Stimulated activated naive CD8-positive, alpha-beta T cell treated with anti-CD3 and anti-CD28 coated beads, Interleukin-15, Interleukin-2, amounts not matched to agents 100 U/mL and 50 U/mL, for 24 hours (primary cell): ENCODE measurements at regions not wholly inside any gene's neighbourhood (a gene's known extent, or its start where the extent isn't known, plus 50 kb on each side); places are given as distances from the start of the nearest gene placed in this dataset.
"Not testable (repeated sequence)": the region's sequence is repeated elsewhere in the genome, so short reads cannot be mapped to it uniquely, and the experiment has no call there.

Experiments
- ATAC-seq: fragments of 150-1000 bp; cut with Tn5 transposase; one replicate; pipeline ENCODE4 v1.10.0; 2021
- DNase-seq: peaks from one replicate; pipeline ENCODE4 v3.0.0; 2021

GRCh38 chr7:145919712-145920111, 196.9 kb upstream of the CNTNAP2 start:
- ATAC-seq (no peak), DNase-seq (no peak)

GRCh38 chr7:145916776-145917175, 199.8 kb upstream of the CNTNAP2 start:
- no peak for DNase-seq
- ATAC-seq = no peak

- no peak for ATAC-seq
- DNase-seq = no peak
Measured at GRCh38 chr7:145915679-145916078, 200.9 kb upstream of the CNTNAP2 start.

GRCh38 chr7:145909991-145910513, 206.5 kb upstream of the CNTNAP2 start:
- no peak for DNase-seq
- ATAC-seq = no peak

- no peak for DNase-seq
- no peak for ATAC-seq
Measured at GRCh38 chr7:145903658-145904057, 212.9 kb upstream of the CNTNAP2 start.

GRCh38 chr7:145902123-145902522, 214.5 kb upstream of the CNTNAP2 start:
- no peak for DNase-seq

GRCh38 chr7:145899938-145900337, 216.7 kb upstream of the CNTNAP2 start:
- no peak for ATAC-seq
- no peak for DNase-seq

More at GRCh38 chr7:145902123-145902522, 214.5 kb upstream of the CNTNAP2 start:
- ATAC-seq = no peak

- ATAC-seq = no peak
- DNase-seq = no peak
Measured at GRCh38 chr7:145893925-145894535, 222.6 kb upstream of the CNTNAP2 start.

GRCh38 chr7:145884716-145885514, 231.7 kb upstream of the CNTNAP2 start:
- ATAC-seq (no peak), DNase-seq (no peak)

GRCh38 chr7:145876376-145876775, 240.2 kb upstream of the CNTNAP2 start:
- no peak for DNase-seq
- ATAC-seq = no peak

- DNase-seq (no peak), ATAC-seq (no peak)
Measured at GRCh38 chr7:145875267-145875666, 241.3 kb upstream of the CNTNAP2 start.

- ATAC-seq (no peak), DNase-seq (no peak)
Measured at GRCh38 chr7:145868935-145869334, 247.7 kb upstream of the CNTNAP2 start.

GRCh38 chr7:145862212-145862611, 254.4 kb upstream of the CNTNAP2 start:
- ATAC-seq = no peak
- no peak for DNase-seq

- DNase-seq (no peak), ATAC-seq (no peak)
Measured at GRCh38 chr7:145860809-145861208, 255.8 kb upstream of the CNTNAP2 start.

- no peak for ATAC-seq
- no peak for DNase-seq
Measured at GRCh38 chr7:145850636-145851035, 266.0 kb upstream of the CNTNAP2 start.

- no peak for ATAC-seq
Measured at GRCh38 chr7:145848691-145849090, 267.9 kb upstream of the CNTNAP2 start.

GRCh38 chr7:145845345-145845744, 271.3 kb upstream of the CNTNAP2 start:
- ATAC-seq (no peak), DNase-seq (no peak)

More at GRCh38 chr7:145848691-145849090, 267.9 kb upstream of the CNTNAP2 start:
- no peak for DNase-seq

GRCh38 chr7:145839814-145840213, 276.8 kb upstream of the CNTNAP2 start:
- no peak for ATAC-seq

GRCh38 chr7:145831616-145832206, 284.9 kb upstream of the CNTNAP2 start:
- ATAC-seq = no peak
- no peak for DNase-seq

More at GRCh38 chr7:145839814-145840213, 276.8 kb upstream of the CNTNAP2 start:
- no peak for DNase-seq

GRCh38 chr7:145817687-145818086, 298.9 kb upstream of the CNTNAP2 start:
- ATAC-seq = no peak

GRCh38 chr7:145812218-145812617, 304.4 kb upstream of the CNTNAP2 start:
- DNase-seq = no peak
- no peak for ATAC-seq

More at GRCh38 chr7:145817687-145818086, 298.9 kb upstream of the CNTNAP2 start:
- DNase-seq = no peak

GRCh38 chr7:145805496-145805895, 311.1 kb upstream of the CNTNAP2 start:
- ATAC-seq, DNase-seq: not testable (repeated sequence)

GRCh38 chr7:145797507-145797906, 319.1 kb upstream of the CNTNAP2 start:
- no peak for ATAC-seq
- DNase-seq = no peak
